RWPE2 (cell line): ENCODE measurements at regions not wholly inside any gene's neighbourhood (a gene's known extent, or its start where the extent isn't known, plus 50 kb on each side); places are given as distances from the start of the nearest gene placed in this dataset.

ENCODE experiments used
- ATAC-seq: fragments of 200-7000 bp; cut with Tn5 transposase; 3 replicates; pipeline ENCODE4 v1.9.1; 2021; ENCODE audit warnings: low read depth
- DNase-seq: peaks from one replicate; pipeline ENCODE4 v3.0.0-alpha.2; 2020; ENCODE audit warnings: low spot score
- H3K27ac ChIP-seq: fragments of 450-650 bp; 2 replicates; pipeline ENCODE4 v1.5.1; 2017; ENCODE audit warnings: mild to moderate bottlenecking; ENCODE audit not compliant: poor library complexity, severe bottlenecking
- H3K27me3 ChIP-seq: fragments of 250-450 bp; sonication (Bioruptor Pico); 2 replicates; pipeline ENCODE4 v1.5.1; 2021; ENCODE audit warnings: mild to moderate bottlenecking, moderate library complexity; ENCODE audit not compliant: insufficient read depth, poor library complexity, severe bottlenecking
- H3K36me3 ChIP-seq: fragments of 250-450 bp; sonication (Bioruptor Pico); 2 replicates; pipeline ENCODE4 v1.5.1; 2020; ENCODE audit warnings: low read depth, mild to moderate bottlenecking, moderate library complexity
- H3K4me1 ChIP-seq: fragments of 250-450 bp; sonication (Bioruptor Pico); 2 replicates; pipeline ENCODE4 v1.5.1; 2021; ENCODE audit warnings: mild to moderate bottlenecking, moderate library complexity; ENCODE audit not compliant: insufficient read depth, poor library complexity, severe bottlenecking
- H3K4me3 ChIP-seq: fragments of 250-450 bp; sonication (Bioruptor Pico); 2 replicates; pipeline ENCODE4 v1.5.1; 2021; ENCODE audit warnings: mild to moderate bottlenecking, moderate library complexity; ENCODE audit not compliant: severe bottlenecking
- H3K9me3 ChIP-seq: fragments of 250-450 bp; sonication (Bioruptor Pico); 2 replicates; pipeline ENCODE4 v1.5.1; 2021; ENCODE audit warnings: mild to moderate bottlenecking, moderate library complexity; ENCODE audit not compliant: severe bottlenecking
- TF ChIP-seq, protein P1 (sequence below): fragments of 450-650 bp; IDR thresholded peaks from one replicate; pipeline ENCODE4 v1.5.1; 2017; ENCODE audit warnings: mild to moderate bottlenecking, moderate library complexity; ENCODE audit not compliant: poor library complexity, severe bottlenecking

DNA sequence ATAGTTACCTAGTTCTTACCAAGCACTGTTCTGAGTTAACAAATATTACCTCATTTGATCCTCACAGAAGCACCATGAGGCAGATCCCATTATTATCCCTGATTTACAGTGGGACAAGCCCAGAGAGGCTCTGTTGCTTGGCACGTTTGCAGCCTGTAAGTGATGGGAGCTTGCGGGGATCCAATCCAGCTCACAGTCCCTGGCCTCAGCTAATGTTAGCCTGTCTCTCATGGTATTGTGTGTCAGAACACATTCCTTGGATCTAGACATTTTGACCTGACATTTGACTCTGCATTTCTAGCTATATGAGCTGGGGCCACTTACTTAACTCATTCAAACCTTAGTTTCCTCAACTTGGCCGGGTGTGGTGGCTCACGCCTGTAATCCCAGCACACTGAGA is 246.9 kb upstream of the LRTM1 start:
- no peak overlapping the region for H3K4me3 ChIP-seq
- DNase-seq (no peak), ATAC-seq (no peak)
- H3K27me3 ChIP-seq = no peaks in the 10 kb centered on the region
- H3K4me1 ChIP-seq = no peaks in the 10 kb centered on the region
- H3K36me3 ChIP-seq = no peaks in the 10 kb centered on the region
- H3K9me3 ChIP-seq = no peaks in the 10 kb centered on the region
- TF ChIP-seq, protein P1, sequence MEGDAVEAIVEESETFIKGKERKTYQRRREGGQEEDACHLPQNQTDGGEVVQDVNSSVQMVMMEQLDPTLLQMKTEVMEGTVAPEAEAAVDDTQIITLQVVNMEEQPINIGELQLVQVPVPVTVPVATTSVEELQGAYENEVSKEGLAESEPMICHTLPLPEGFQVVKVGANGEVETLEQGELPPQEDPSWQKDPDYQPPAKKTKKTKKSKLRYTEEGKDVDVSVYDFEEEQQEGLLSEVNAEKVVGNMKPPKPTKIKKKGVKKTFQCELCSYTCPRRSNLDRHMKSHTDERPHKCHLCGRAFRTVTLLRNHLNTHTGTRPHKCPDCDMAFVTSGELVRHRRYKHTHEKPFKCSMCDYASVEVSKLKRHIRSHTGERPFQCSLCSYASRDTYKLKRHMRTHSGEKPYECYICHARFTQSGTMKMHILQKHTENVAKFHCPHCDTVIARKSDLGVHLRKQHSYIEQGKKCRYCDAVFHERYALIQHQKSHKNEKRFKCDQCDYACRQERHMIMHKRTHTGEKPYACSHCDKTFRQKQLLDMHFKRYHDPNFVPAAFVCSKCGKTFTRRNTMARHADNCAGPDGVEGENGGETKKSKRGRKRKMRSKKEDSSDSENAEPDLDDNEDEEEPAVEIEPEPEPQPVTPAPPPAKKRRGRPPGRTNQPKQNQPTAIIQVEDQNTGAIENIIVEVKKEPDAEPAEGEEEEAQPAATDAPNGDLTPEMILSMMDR = no peak
- H3K27ac ChIP-seq = no peak overlapping the region

DNA sequence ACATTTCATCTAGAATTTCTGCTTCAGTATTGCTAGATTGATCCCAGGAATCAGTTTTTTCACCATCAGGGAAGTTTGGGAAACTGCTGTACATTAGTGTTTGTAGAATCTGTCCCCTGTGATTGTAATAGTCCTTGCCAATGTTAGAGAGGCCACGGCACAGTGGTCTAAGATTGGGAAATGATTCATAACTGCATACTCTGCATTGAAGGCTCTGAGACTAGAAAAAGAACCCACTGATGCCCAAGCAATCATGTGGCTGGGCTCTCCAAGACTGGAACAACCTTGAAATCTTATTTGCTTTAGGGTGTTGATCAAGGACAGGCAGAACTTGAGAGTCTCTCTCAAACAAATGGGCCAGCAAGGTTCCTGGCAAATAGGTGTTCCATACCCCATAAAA is 245.6 kb upstream of the LRTM1 start:
- Histone ChIP-seq H3K27me3 (no peaks in the 10 kb centered on the region), H3K27ac (no peak overlapping the region), H3K36me3 (no peaks in the 10 kb centered on the region), H3K4me3 (no peak overlapping the region), H3K4me1 (no peaks in the 10 kb centered on the region), H3K9me3 (no peaks in the 10 kb centered on the region)
- no peak for DNase-seq
- no peak for ATAC-seq
- TF ChIP-seq, protein P1 = no peak

DNA sequence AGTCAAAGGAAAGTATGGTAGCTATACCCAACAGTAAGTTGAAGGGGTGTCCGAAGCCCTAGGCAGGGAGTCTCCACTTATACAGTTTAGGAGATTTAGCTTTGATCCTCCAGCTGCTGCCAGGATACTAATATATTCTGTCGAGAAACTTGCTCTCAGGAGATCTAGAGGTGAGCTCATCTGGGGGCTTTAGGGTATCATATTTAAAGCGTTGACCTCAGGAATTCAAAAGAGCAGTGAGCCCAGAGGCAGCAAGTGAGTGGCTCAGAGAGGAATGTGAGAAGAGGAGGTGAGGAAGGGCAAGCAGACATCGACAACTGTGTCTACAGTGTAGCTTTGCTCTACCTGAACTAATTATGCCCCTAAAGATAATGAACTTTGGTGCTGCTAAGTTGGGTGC is 245.1 kb upstream of the LRTM1 start:
- H3K27ac ChIP-seq = no peak overlapping the region
- no peaks in the 10 kb centered on the region for H3K27me3 ChIP-seq
- no peak overlapping the region for H3K4me3 ChIP-seq
- H3K36me3 ChIP-seq = no peaks in the 10 kb centered on the region
- no peak for DNase-seq
- ATAC-seq = no peak
- TF ChIP-seq, protein P1 = no peak
- H3K9me3 ChIP-seq = no peaks in the 10 kb centered on the region
- no peaks in the 10 kb centered on the region for H3K4me1 ChIP-seq

DNA sequence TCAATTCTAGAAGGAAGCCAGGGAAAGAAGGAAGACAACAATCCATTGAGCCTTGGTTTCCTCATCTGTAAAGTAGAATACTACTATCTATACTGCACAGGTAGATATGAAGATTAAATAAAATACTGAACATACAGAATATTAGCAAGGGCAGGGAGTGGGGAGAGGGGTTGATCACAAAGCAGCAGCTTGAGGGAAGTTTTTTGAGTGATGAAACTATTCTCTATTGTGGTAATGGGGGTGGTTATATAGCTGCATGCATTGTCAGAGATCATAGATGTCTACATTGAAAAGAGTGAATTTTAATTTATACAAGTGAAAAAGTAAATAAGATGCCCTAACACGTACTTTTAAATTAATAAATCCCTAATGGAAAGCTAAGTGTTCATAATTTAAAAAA is 242.6 kb upstream of the LRTM1 start:
- Histone ChIP-seq H3K27ac (peak overlapping the region; percentile 74), H3K4me1 (no peaks in the 10 kb centered on the region)

DNA sequence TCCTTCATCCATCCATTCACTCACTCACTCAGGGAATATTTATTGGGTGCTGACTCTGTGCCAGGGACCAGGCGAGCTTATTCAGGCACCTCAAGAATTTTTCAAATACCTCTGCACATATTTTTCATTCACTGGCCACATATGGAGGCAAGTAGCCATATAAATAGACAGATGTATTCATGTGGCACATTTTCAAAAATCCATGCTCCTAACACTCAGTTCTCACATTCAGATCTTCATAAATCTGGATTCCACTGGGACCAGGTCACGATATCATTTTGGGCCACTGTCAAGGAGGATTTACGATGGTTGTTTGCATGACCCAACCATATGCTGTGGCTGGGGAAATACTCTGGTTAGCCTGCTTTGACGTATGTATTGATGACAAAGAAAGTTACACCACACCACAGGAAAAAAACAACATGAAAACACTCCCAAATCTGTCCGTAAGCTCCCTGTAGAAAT is 241.8 kb upstream of the LRTM1 start:
- TF ChIP-seq, protein P1 = no peak
- DNase-seq (no peak), ATAC-seq (peak; percentile 79)
- Histone ChIP-seq H3K9me3 (no peaks in the 10 kb centered on the region), H3K27me3 (no peaks in the 10 kb centered on the region), H3K4me3 (no peak overlapping the region), H3K4me1 (no peaks in the 10 kb centered on the region), H3K27ac (peak overlapping the region; percentile 74), H3K36me3 (no peaks in the 10 kb centered on the region)

More for the DNA sequence above, 242.6 kb upstream of the LRTM1 start:
- DNase-seq = no peak
- Histone ChIP-seq H3K36me3 (no peaks in the 10 kb centered on the region), H3K9me3 (no peaks in the 10 kb centered on the region), H3K4me3 (no peak overlapping the region), H3K27me3 (no peaks in the 10 kb centered on the region)
- ATAC-seq = no peak
- TF ChIP-seq, protein P1 = no peak
